ENCODE measurements at regions not wholly inside any gene's neighbourhood (a gene's known extent, or its start where the extent isn't known, plus 50 kb on each side); places are given as distances from the start of the nearest gene placed in this dataset.

DNA sequence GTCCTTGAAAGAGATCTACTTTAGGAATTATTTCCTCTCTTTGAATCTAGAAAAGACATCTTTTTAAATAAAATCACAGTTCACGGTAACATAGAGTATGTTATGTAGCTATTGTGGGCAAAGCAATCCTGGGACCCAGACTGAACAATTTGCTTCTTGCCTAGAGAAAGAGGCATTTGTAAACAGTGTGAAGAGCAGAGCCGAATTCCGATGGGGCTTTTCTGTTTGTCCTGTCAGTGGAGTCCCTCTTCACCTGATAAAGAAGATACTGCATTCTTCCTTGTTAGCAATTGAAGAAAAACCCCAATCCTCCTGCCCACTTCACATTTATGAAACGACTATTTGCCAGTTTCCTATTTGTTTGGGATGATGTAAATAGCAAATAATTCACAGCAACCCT is 462.9 kb downstream of the WDR72 start:
- no peaks in the 10 kb centered on the region for H3K27me3 ChIP-seq (ENCODE audit: insufficient read depth, poor library complexity, severe bottlenecking)
- no peak overlapping the region for H3K4me3 ChIP-seq (replicated peaks; ENCODE audit: insufficient read depth, low read length)
- TF ChIP-seq SPI1 (IDR thresholded peaks at IDR 0.05; ENCODE audit: borderline replicate concordance, low read depth), result no peak
- no peak for DNase-seq (ENCODE audit: low read depth in 1 of 2, low spot score in 1 of 2)
- H3K27ac ChIP-seq (replicated peaks), result no peak overlapping the region

DNA sequence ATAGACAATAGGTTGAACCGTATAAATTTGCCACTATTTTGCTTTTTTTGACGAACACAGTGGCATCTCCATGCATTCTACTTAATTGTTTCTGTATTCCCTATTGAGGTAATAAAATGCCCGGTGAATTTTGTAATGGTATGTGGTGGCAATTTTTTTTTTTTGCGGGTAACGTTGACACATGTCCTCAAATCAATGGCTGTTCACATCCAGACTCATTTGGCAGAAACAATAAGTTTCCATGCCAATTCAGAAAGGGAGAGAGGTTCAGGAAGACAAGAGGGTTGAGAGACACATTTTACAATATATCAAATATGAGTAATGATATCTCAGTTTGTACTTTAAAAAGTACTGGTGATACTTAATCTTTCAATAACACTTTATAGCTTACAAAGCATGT is 463.9 kb downstream of the WDR72 start:
- Histone ChIP-seq H3K27ac (replicated peaks) (no peak overlapping the region), H3K4me3 (replicated peaks; ENCODE audit: insufficient read depth, low read length) (no peak overlapping the region), H3K27me3 (ENCODE audit: insufficient read depth, poor library complexity, severe bottlenecking) (peaks cover 2% of the 10 kb centered on the region)
- no peak for DNase-seq (ENCODE audit: low read depth in 1 of 2, low spot score in 1 of 2)
- TF ChIP-seq, protein P1, sequence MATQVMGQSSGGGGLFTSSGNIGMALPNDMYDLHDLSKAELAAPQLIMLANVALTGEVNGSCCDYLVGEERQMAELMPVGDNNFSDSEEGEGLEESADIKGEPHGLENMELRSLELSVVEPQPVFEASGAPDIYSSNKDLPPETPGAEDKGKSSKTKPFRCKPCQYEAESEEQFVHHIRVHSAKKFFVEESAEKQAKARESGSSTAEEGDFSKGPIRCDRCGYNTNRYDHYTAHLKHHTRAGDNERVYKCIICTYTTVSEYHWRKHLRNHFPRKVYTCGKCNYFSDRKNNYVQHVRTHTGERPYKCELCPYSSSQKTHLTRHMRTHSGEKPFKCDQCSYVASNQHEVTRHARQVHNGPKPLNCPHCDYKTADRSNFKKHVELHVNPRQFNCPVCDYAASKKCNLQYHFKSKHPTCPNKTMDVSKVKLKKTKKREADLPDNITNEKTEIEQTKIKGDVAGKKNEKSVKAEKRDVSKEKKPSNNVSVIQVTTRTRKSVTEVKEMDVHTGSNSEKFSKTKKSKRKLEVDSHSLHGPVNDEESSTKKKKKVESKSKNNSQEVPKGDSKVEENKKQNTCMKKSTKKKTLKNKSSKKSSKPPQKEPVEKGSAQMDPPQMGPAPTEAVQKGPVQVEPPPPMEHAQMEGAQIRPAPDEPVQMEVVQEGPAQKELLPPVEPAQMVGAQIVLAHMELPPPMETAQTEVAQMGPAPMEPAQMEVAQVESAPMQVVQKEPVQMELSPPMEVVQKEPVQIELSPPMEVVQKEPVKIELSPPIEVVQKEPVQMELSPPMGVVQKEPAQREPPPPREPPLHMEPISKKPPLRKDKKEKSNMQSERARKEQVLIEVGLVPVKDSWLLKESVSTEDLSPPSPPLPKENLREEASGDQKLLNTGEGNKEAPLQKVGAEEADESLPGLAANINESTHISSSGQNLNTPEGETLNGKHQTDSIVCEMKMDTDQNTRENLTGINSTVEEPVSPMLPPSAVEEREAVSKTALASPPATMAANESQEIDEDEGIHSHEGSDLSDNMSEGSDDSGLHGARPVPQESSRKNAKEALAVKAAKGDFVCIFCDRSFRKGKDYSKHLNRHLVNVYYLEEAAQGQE (IDR thresholded peaks at IDR 0.05; ENCODE audit: insufficient replicate concordance, low read depth), result no peak
- TF ChIP-seq POLR2AphosphoS5 (IDR thresholded peaks at IDR 0.05; ENCODE audit: low read depth) (no peak), SPI1 (IDR thresholded peaks at IDR 0.05; ENCODE audit: borderline replicate concordance, low read depth) (no peak), GABPA (IDR thresholded peaks at IDR 0.05; ENCODE audit: low read depth) (no peak)
- TF ChIP-seq, protein P2, sequence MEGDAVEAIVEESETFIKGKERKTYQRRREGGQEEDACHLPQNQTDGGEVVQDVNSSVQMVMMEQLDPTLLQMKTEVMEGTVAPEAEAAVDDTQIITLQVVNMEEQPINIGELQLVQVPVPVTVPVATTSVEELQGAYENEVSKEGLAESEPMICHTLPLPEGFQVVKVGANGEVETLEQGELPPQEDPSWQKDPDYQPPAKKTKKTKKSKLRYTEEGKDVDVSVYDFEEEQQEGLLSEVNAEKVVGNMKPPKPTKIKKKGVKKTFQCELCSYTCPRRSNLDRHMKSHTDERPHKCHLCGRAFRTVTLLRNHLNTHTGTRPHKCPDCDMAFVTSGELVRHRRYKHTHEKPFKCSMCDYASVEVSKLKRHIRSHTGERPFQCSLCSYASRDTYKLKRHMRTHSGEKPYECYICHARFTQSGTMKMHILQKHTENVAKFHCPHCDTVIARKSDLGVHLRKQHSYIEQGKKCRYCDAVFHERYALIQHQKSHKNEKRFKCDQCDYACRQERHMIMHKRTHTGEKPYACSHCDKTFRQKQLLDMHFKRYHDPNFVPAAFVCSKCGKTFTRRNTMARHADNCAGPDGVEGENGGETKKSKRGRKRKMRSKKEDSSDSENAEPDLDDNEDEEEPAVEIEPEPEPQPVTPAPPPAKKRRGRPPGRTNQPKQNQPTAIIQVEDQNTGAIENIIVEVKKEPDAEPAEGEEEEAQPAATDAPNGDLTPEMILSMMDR (IDR thresholded peaks at IDR 0.05; ENCODE audit: insufficient read depth, low read length), result no peak

DNA sequence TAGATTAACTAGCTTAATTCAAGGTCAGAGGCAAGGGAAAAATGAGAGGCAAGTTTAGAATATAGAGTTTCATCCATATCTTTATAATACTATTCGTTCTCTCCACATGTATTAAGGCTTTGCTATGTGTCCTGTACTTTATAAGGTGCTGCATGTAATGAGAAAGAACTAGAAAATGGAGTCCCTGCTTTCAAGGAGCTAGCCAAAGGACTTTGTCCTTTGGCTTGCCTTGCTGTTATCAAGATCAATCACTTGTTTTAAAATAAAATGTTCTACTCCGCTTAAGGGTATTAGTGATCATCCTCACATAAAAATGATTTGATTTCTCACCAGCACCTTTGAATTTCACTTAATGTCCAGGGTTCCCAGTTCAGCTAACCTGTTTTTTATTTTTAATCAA is 470.9 kb downstream of the WDR72 start:
- TF ChIP-seq, protein P2 (IDR thresholded peaks at IDR 0.05; ENCODE audit: insufficient read depth, low read length), result no peak
- TF ChIP-seq, protein P1 (IDR thresholded peaks at IDR 0.05; ENCODE audit: insufficient replicate concordance, low read depth), result no peak
- no peak for TF ChIP-seq POLR2AphosphoS5 (IDR thresholded peaks at IDR 0.05; ENCODE audit: low read depth)
- TF ChIP-seq GABPA (IDR thresholded peaks at IDR 0.05; ENCODE audit: low read depth), result no peak
- no peak for TF ChIP-seq SPI1 (IDR thresholded peaks at IDR 0.05; ENCODE audit: borderline replicate concordance, low read depth)
- Histone ChIP-seq H3K27me3 (ENCODE audit: insufficient read depth, poor library complexity, severe bottlenecking) (peaks cover 2% of the 10 kb centered on the region), H3K27ac (replicated peaks) (no peak overlapping the region), H3K4me3 (replicated peaks; ENCODE audit: insufficient read depth, low read length) (no peak overlapping the region)
- no peak for DNase-seq (ENCODE audit: low read depth in 1 of 2, low spot score in 1 of 2)

DNA sequence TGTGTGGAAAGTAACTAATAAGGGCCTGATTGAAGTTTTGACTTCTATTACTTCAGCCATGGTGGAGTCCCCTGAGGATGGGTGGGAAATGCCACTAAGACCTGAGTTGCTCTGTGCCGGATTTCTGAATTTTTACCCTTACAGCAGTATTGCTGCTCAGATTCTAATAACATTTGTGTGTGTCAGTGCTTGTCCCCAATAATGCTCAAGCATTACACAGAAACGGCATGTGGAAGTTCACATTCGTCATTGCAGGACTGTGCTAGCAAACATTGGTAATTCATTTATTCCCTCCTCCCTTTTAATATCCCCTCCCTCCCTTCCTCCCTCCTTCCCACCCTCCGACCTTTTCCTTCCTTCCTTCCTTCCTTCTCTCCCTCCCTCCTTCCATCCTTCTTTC is 484.5 kb upstream of the ONECUT1 start:
- DNase-seq (ENCODE audit: low read depth in 1 of 2, low spot score in 1 of 2), result no peak
- Histone ChIP-seq H3K27me3 (ENCODE audit: insufficient read depth, poor library complexity, severe bottlenecking) (no peaks in the 10 kb centered on the region), H3K4me3 (replicated peaks; ENCODE audit: insufficient read depth, low read length) (no peak overlapping the region), H3K27ac (replicated peaks) (no peak overlapping the region)
- TF ChIP-seq, protein P1 (IDR thresholded peaks at IDR 0.05; ENCODE audit: insufficient replicate concordance, low read depth), result no peak
- TF ChIP-seq, protein P2 (IDR thresholded peaks at IDR 0.05; ENCODE audit: insufficient read depth, low read length), result no peak
- no peak for TF ChIP-seq SPI1 (IDR thresholded peaks at IDR 0.05; ENCODE audit: borderline replicate concordance, low read depth)
- no peak for TF ChIP-seq POLR2AphosphoS5 (IDR thresholded peaks at IDR 0.05; ENCODE audit: low read depth)
- TF ChIP-seq GABPA (IDR thresholded peaks at IDR 0.05; ENCODE audit: low read depth), result no peak

Measured in HL-60 (cell line).